Mesendoderm (in vitro differentiated cells): ENCODE measurements at regions not wholly inside any gene's neighbourhood (a gene's known extent, or its start where the extent isn't known, plus 50 kb on each side); places are given as distances from the start of the nearest gene placed in this dataset.
"Not testable (repeated sequence)": the region's sequence is repeated elsewhere in the genome, so short reads cannot be mapped to it uniquely, and the experiment has no call there.

Experiments used
- DNase-seq: peaks from one replicate; pipeline ENCODE4 v3.0.0; 2013
- H2AK5ac ChIP-seq: 2 replicates; pipeline ENCODE4 v1.6.1; 2013; ENCODE audit warnings: low read length, inconsistent platforms
- H2BK120ac ChIP-seq: 2 replicates; pipeline ENCODE4 v1.6.1; 2013; ENCODE audit warnings: low read depth, mild to moderate bottlenecking, low read length, moderate library complexity, mixed read lengths
- H2BK15ac ChIP-seq: replicated peaks from 2 replicates; pipeline ENCODE4 v1.6.1; 2013; ENCODE audit warnings: low read depth, mild to moderate bottlenecking, moderate library complexity
- H2BK5ac ChIP-seq: 2 replicates; pipeline ENCODE4 v1.6.1; 2013; ENCODE audit warnings: low read length, inconsistent platforms
- H3K18ac ChIP-seq: 2 replicates; pipeline ENCODE4 v1.6.1; 2013; ENCODE audit warnings: mild to moderate bottlenecking, low read length, mixed read lengths
- H3K23ac ChIP-seq: one replicate; pipeline ENCODE4 v1.6.1; 2013; ENCODE audit warnings: low read length
- H3K27ac ChIP-seq: 2 replicates; pipeline ENCODE4 v1.5.1; 2013; ENCODE audit warnings: low read depth, mild to moderate bottlenecking, inconsistent platforms, low read length, moderate library complexity
- H3K27me3 ChIP-seq: 2 replicates; pipeline ENCODE4 v1.6.1; 2013; ENCODE audit warnings: low read length, control low read depth, mild to moderate bottlenecking, inconsistent platforms; ENCODE audit not compliant: insufficient read depth, poor library complexity
- H3K36me3 ChIP-seq: 2 replicates; pipeline ENCODE4 v1.6.1; 2013; ENCODE audit warnings: low read length, inconsistent platforms; ENCODE audit not compliant: control insufficient read depth, insufficient read depth
- H3K4ac ChIP-seq: one replicate; pipeline ENCODE4 v1.6.1; 2013; ENCODE audit warnings: low read depth, mild to moderate bottlenecking, low read length, moderate library complexity
- H3K4me1 ChIP-seq: 2 replicates; pipeline ENCODE4 v1.6.1; 2013; ENCODE audit warnings: low read depth, low read length, inconsistent platforms; ENCODE audit not compliant: control insufficient read depth
- H3K4me2 ChIP-seq: 2 replicates; pipeline ENCODE4 v1.6.1; 2013; ENCODE audit warnings: low read length
- H3K4me3 ChIP-seq: 2 replicates; pipeline ENCODE4 v1.5.1; 2013; ENCODE audit warnings: mild to moderate bottlenecking, low read length
- H3K56ac ChIP-seq: one replicate; pipeline ENCODE4 v1.6.1; 2013; ENCODE audit warnings: low read length
- H3K79me1 ChIP-seq: 2 replicates; pipeline ENCODE4 v1.6.1; 2013; ENCODE audit warnings: low read length, inconsistent platforms
- H3K79me2 ChIP-seq: 2 replicates; pipeline ENCODE4 v1.6.1; 2013; ENCODE audit warnings: mild to moderate bottlenecking, low read length; ENCODE audit not compliant: control insufficient read depth, insufficient read depth
- H3K9ac ChIP-seq: 2 replicates; pipeline ENCODE4 v1.6.1; 2013; ENCODE audit warnings: low read length, inconsistent platforms
- H4K5ac ChIP-seq: one replicate; pipeline ENCODE4 v1.6.1; 2013; ENCODE audit warnings: low read length
- H4K8ac ChIP-seq: one replicate; pipeline ENCODE4 v1.6.1; 2013; ENCODE audit warnings: low read depth, mild to moderate bottlenecking, control low read depth, low read length, moderate library complexity
- WGBS: extraction: QIAGEN DNeasy Blood & Tissue Kit; methylation state at CpG from one replicate; pipeline ENCODE4 v1.1.7; 2013; ENCODE audit warnings: low lambda C conversion rate, missing lambda C conversion rate; ENCODE audit not compliant: insufficient coverage; ENCODE audit errors: extremely low coverage; 5-methylcytosine and 5-hydroxymethylcytosine counted together

- H3K79me2 ChIP-seq, H4K5ac ChIP-seq, H3K27me3 ChIP-seq, H3K27ac ChIP-seq, H3K36me3 ChIP-seq, H3K4me1 ChIP-seq, H3K23ac ChIP-seq, H3K9ac ChIP-seq, H2BK15ac ChIP-seq, H2BK5ac ChIP-seq, H3K4me2 ChIP-seq, DNase-seq, H3K56ac ChIP-seq, H3K18ac ChIP-seq, H2AK5ac ChIP-seq, H4K8ac ChIP-seq, H2BK120ac ChIP-seq, H3K4ac ChIP-seq, H3K79me1 ChIP-seq, H3K4me3 ChIP-seq: not testable (repeated sequence)
- WGBS, result no CpG with 5 or more reads among the region's 5 CpGs
Observed at GRCh38 chr1:206331597-206331996, 128.3 kb downstream of the SRGAP2 start.

GRCh38 chr1:206333316-206333715 is 130.0 kb downstream of the SRGAP2 start:
- H3K4ac ChIP-seq, H3K4me2 ChIP-seq, H3K4me1 ChIP-seq, H3K56ac ChIP-seq, H4K5ac ChIP-seq, H2BK5ac ChIP-seq, H3K18ac ChIP-seq, H3K79me2 ChIP-seq, H3K23ac ChIP-seq, H2BK120ac ChIP-seq, H3K27ac ChIP-seq, H2AK5ac ChIP-seq, H3K79me1 ChIP-seq, H3K27me3 ChIP-seq, H3K36me3 ChIP-seq, H2BK15ac ChIP-seq, DNase-seq, H4K8ac ChIP-seq, H3K9ac ChIP-seq, H3K4me3 ChIP-seq: not testable (repeated sequence)
- no CpG with 5 or more reads among the region's 13 CpGs for WGBS

- H3K4ac ChIP-seq, H3K4me3 ChIP-seq, H3K27ac ChIP-seq, DNase-seq, H2BK120ac ChIP-seq, H2BK5ac ChIP-seq, H3K27me3 ChIP-seq, H3K23ac ChIP-seq, H3K4me1 ChIP-seq, H3K9ac ChIP-seq, H2BK15ac ChIP-seq, H3K36me3 ChIP-seq, H3K79me2 ChIP-seq, H2AK5ac ChIP-seq, H3K4me2 ChIP-seq, H3K18ac ChIP-seq, H4K8ac ChIP-seq, H4K5ac ChIP-seq, H3K56ac ChIP-seq, H3K79me1 ChIP-seq: not testable (repeated sequence)
Observed at GRCh38 chr1:206333897-206334296, 130.6 kb downstream of the SRGAP2 start.

GRCh38 chr1:206334481-206334880 is 131.1 kb downstream of the SRGAP2 start:
- not testable (repeated sequence) for H2BK5ac ChIP-seq, H2BK15ac ChIP-seq, H4K8ac ChIP-seq, H3K23ac ChIP-seq, H3K56ac ChIP-seq, DNase-seq, H3K27me3 ChIP-seq, H3K4me2 ChIP-seq, H3K4me3 ChIP-seq, H3K4me1 ChIP-seq, H3K79me1 ChIP-seq, H3K36me3 ChIP-seq, H2BK120ac ChIP-seq, H3K27ac ChIP-seq, H2AK5ac ChIP-seq, H3K4ac ChIP-seq, H3K18ac ChIP-seq, H3K79me2 ChIP-seq, H4K5ac ChIP-seq, H3K9ac ChIP-seq
- WGBS, result no CpG with 5 or more reads among the region's 3 CpGs

- H2BK15ac ChIP-seq, H3K4me1 ChIP-seq, H4K8ac ChIP-seq, H3K18ac ChIP-seq, H3K27ac ChIP-seq, H3K36me3 ChIP-seq, H3K27me3 ChIP-seq, H2BK120ac ChIP-seq, H3K4ac ChIP-seq, H3K56ac ChIP-seq, H2AK5ac ChIP-seq, H4K5ac ChIP-seq, H3K23ac ChIP-seq, H3K4me2 ChIP-seq, H2BK5ac ChIP-seq, H3K9ac ChIP-seq, H3K79me1 ChIP-seq, DNase-seq, H3K79me2 ChIP-seq, H3K4me3 ChIP-seq: not testable (repeated sequence)
Observed at GRCh38 chr1:206335162-206335561, 131.8 kb downstream of the SRGAP2 start.

- not testable (repeated sequence) for H3K4ac ChIP-seq, H3K4me3 ChIP-seq
Observed at GRCh38 chr1:206335875-206336846, 132.8 kb downstream of the SRGAP2 start.

More at GRCh38 chr1:206335875-206336846, 132.8 kb downstream of the SRGAP2 start:
- H3K4me1 ChIP-seq, H4K5ac ChIP-seq, H3K18ac ChIP-seq, H3K56ac ChIP-seq, H3K79me2 ChIP-seq, H2AK5ac ChIP-seq, H3K23ac ChIP-seq, H3K79me1 ChIP-seq, H3K4me2 ChIP-seq, H2BK120ac ChIP-seq, H4K8ac ChIP-seq, H2BK5ac ChIP-seq, H3K9ac ChIP-seq, H3K27me3 ChIP-seq, H2BK15ac ChIP-seq, DNase-seq, H3K36me3 ChIP-seq, H3K27ac ChIP-seq: not testable (repeated sequence)
- WGBS, result no CpG with 5 or more reads among the region's 10 CpGs
